Breast epithelium (tissue), 3 donors: ENCODE measurements at regions not wholly inside any gene's neighbourhood (a gene's known extent, or its start where the extent isn't known, plus 50 kb on each side); places are given as distances from the start of the nearest gene placed in this dataset.

Experiments
- POLR2A ChIP-seq: fragments of 450-650 bp; IDR thresholded peaks from one replicate; pipeline ENCODE4 v1.6.1; 2016; ENCODE audit warnings: antibody characterized with exemption, mild to moderate bottlenecking, moderate library complexity
- POLR2AphosphoS5 ChIP-seq, 3 donors: sonication (generic); formaldehyde crosslinking; IDR thresholded peaks; one replicate each; pipeline ENCODE4 v1.6.1; 2017; ENCODE audit warnings: antibody characterized with exemption in 3 of 3
- TF ChIP-seq, protein P1 (sequence below), 3 donors: fragments of 450-650 bp; IDR thresholded peaks; one replicate each; pipeline ENCODE4 v1.5.1; 2016 to 2017; ENCODE audit warnings: antibody characterized with exemption in 3 of 3, mild to moderate bottlenecking in 3 of 3, moderate library complexity in 3 of 3

DNA sequence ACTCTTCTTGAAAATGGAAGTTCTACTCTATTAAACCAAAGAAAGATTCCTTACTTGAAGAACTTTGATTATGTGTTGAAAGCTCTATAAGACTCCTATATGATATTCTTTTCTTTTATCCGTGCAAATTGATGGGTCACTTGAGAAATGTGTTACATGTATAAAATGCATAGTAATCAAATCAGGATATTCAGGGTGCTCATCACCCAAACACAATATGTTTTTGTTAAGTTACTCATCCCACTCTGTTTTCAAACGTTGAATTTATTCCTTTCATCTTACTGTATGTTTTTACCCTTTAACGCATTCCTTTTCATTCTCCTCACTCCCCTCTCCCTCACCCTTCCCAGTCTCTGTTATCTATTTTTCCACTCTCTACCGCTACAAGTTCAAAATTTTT is 305.5 kb upstream of the KYNU start:
- TF ChIP-seq, protein P1, sequence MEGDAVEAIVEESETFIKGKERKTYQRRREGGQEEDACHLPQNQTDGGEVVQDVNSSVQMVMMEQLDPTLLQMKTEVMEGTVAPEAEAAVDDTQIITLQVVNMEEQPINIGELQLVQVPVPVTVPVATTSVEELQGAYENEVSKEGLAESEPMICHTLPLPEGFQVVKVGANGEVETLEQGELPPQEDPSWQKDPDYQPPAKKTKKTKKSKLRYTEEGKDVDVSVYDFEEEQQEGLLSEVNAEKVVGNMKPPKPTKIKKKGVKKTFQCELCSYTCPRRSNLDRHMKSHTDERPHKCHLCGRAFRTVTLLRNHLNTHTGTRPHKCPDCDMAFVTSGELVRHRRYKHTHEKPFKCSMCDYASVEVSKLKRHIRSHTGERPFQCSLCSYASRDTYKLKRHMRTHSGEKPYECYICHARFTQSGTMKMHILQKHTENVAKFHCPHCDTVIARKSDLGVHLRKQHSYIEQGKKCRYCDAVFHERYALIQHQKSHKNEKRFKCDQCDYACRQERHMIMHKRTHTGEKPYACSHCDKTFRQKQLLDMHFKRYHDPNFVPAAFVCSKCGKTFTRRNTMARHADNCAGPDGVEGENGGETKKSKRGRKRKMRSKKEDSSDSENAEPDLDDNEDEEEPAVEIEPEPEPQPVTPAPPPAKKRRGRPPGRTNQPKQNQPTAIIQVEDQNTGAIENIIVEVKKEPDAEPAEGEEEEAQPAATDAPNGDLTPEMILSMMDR (IDR thresholded peaks at IDR 0.05), result no peak
- TF ChIP-seq POLR2A, result no peak
- no peak for TF ChIP-seq POLR2AphosphoS5 (IDR thresholded peaks at IDR 0.05)
